ENCODE measurements at regions not wholly inside any gene's neighbourhood (a gene's known extent, or its start where the extent isn't known, plus 50 kb on each side); places are given as distances from the start of the nearest gene placed in this dataset.

- Histone ChIP-seq H3K36me3 (no peaks in the 10 kb centered on the region), H3K27me3 (no peaks in the 10 kb centered on the region), H3K9me3 (peaks cover 0 to under 1% (median 0%) of the 10 kb centered on the region in 3 donors), H3K4me1 (peaks cover 0 to 23% (median 4%) of the 10 kb centered on the region in 3 donors), H3K4me3 (no peak overlapping the region), H3K27ac (peak overlapping the region in 2 of 4 donors; percentile 15 to 47)
- no peak for ATAC-seq
- WGBS, 2 donors (ENCODE audit: low coverage in 1 of 2), result 66 to 68% methylated on average over 3 to 5 of the region's 5 CpGs
- TF ChIP-seq POLR2AphosphoS5 (IDR thresholded peaks at IDR 0.05) (no peak), CTCF (IDR thresholded peaks at IDR 0.05) (peak in 1 of 4 experiments; percentile 29)
Measured at GRCh38 chr3:55166576-55167555, 239.0 kb upstream of the LRTM1 start.

- ATAC-seq, result no peak
- Histone ChIP-seq H3K36me3 (no peaks in the 10 kb centered on the region), H3K4me3 (no peak overlapping the region), H3K4me1 (peaks cover 0 to 23% (median 4%) of the 10 kb centered on the region in 3 donors), H3K27ac (no peak overlapping the region), H3K27me3 (no peaks in the 10 kb centered on the region), H3K9me3 (no peaks in the 10 kb centered on the region)
- WGBS, 2 donors (ENCODE audit: low coverage in 1 of 2), result 57 to 89% methylated on average over 3 to 6 of the region's 6 CpGs
- no peak for TF ChIP-seq EP300 (IDR thresholded peaks at IDR 0.05)
- TF ChIP-seq POLR2A (IDR thresholded peaks at IDR 0.05), result no peak
- no peak for TF ChIP-seq CTCF (IDR thresholded peaks at IDR 0.05)
- TF ChIP-seq POLR2AphosphoS5 (IDR thresholded peaks at IDR 0.05), result no peak
Measured at GRCh38 chr3:55165704-55166405, 238.0 kb upstream of the LRTM1 start.

GRCh38 chr3:55165278-55165677 lies 237.4 kb upstream of the LRTM1 start:
- no peak overlapping the region for H3K4me3 ChIP-seq
- TF ChIP-seq POLR2AphosphoS5 (IDR thresholded peaks at IDR 0.05) (no peak), POLR2A (IDR thresholded peaks at IDR 0.05) (no peak), CTCF (IDR thresholded peaks at IDR 0.05) (no peak), EP300 (IDR thresholded peaks at IDR 0.05) (no peak)
- no peaks in the 10 kb centered on the region for H3K36me3 ChIP-seq
- H3K4me1 ChIP-seq, result peaks cover 0 to 23% (median 4%) of the 10 kb centered on the region in 3 donors
- H3K27ac ChIP-seq, result no peak overlapping the region
- WGBS, 2 donors (ENCODE audit: low coverage in 1 of 2), result 58 to 87% methylated on average over 1 to 3 of the region's 3 CpGs
- H3K9me3 ChIP-seq, result no peaks in the 10 kb centered on the region
- ATAC-seq, result no peak
- H3K27me3 ChIP-seq, result no peaks in the 10 kb centered on the region

GRCh38 chr3:55164876-55165275 lies 237.0 kb upstream of the LRTM1 start:
- WGBS, 2 donors (ENCODE audit: low coverage in 1 of 2), result 75 to 100% methylated on average over 1 of the region's 1 CpG
- H3K4me1 ChIP-seq, result peaks cover 0 to 21% (median 4%) of the 10 kb centered on the region in 3 donors
- H3K27me3 ChIP-seq, result no peaks in the 10 kb centered on the region
- H3K9me3 ChIP-seq, result no peaks in the 10 kb centered on the region
- H3K36me3 ChIP-seq, result no peaks in the 10 kb centered on the region
- H3K27ac ChIP-seq, result no peak overlapping the region
- TF ChIP-seq CTCF (IDR thresholded peaks at IDR 0.05) (no peak), POLR2A (IDR thresholded peaks at IDR 0.05) (no peak), EP300 (IDR thresholded peaks at IDR 0.05) (no peak), POLR2AphosphoS5 (IDR thresholded peaks at IDR 0.05) (no peak)
- H3K4me3 ChIP-seq, result no peak overlapping the region
- ATAC-seq, result no peak
